HG03571 (cell line): ENCODE measurements at regions not wholly inside any gene's neighbourhood (a gene's known extent, or its start where the extent isn't known, plus 50 kb on each side); places are given as distances from the start of the nearest gene placed in this dataset.

Experiments
- ATAC-seq: cut with Tn5 transposase; IDR thresholded peaks from one replicate; pipeline ENCODE4 v1.9.1; 2021; ENCODE audit not compliant: unreplicated experiment

- ATAC-seq, result no peak
Observed at GRCh38 chr15:62567501-62567900, 402.4 kb upstream of the C2CD4B start.

GRCh38 chr15:62568004-62568403, 402.9 kb upstream of the C2CD4B start:
- ATAC-seq, result no peak

GRCh38 chr15:62568702-62569101, 403.6 kb upstream of the C2CD4B start:
- ATAC-seq, result no peak

GRCh38 chr15:62569460-62570404, 404.6 kb upstream of the C2CD4B start:
- no peak for ATAC-seq

- no peak for ATAC-seq
Observed at GRCh38 chr15:62570405-62570783, 405.3 kb upstream of the C2CD4B start.

- ATAC-seq, result no peak
Observed at GRCh38 chr15:62571072-62571471, 406.0 kb upstream of the C2CD4B start.

- ATAC-seq, result no peak
Observed at GRCh38 chr15:62572797-62573196, 407.7 kb upstream of the C2CD4B start.

- ATAC-seq, result no peak
Observed at GRCh38 chr15:62573876-62574275, 408.8 kb upstream of the C2CD4B start.

GRCh38 chr15:62578546-62578945, 413.5 kb upstream of the C2CD4B start:
- no peak for ATAC-seq

- no peak for ATAC-seq
Observed at GRCh38 chr15:62578960-62579359, 413.9 kb upstream of the C2CD4B start.

- ATAC-seq, result no peak
Observed at GRCh38 chr15:62579842-62580241, 414.8 kb upstream of the C2CD4B start.

- no peak for ATAC-seq
Observed at GRCh38 chr15:62582580-62582979, 417.5 kb upstream of the C2CD4B start.

- no peak for ATAC-seq
Observed at GRCh38 chr15:62584301-62585235, 419.5 kb upstream of the C2CD4B start.

- no peak for ATAC-seq
Observed at GRCh38 chr15:62588938-62589670, 424.0 kb upstream of the C2CD4B start.

GRCh38 chr15:62591842-62592838, 427.1 kb upstream of the C2CD4B start:
- ATAC-seq, result no peak

GRCh38 chr15:62592920-62593319, 427.8 kb upstream of the C2CD4B start:
- no peak for ATAC-seq

- ATAC-seq, result no peak
Observed at GRCh38 chr15:62593681-62594399, 428.8 kb upstream of the C2CD4B start.

- ATAC-seq, result no peak
Observed at GRCh38 chr15:62598217-62598616, 433.1 kb upstream of the C2CD4B start.
